ENCODE measurements at regions not wholly inside any gene's neighbourhood (a gene's known extent, or its start where the extent isn't known, plus 50 kb on each side); places are given as distances from the start of the nearest gene placed in this dataset.

- TF ChIP-seq KDM5A (IDR thresholded peaks at IDR 0.05) (no peak), ESRRA (IDR thresholded peaks at IDR 0.05; ENCODE audit: borderline replicate concordance, low read length) (no peak), NFE2L2 (conservative IDR thresholded peaks at IDR 0.05; ENCODE audit: low read length) (no peak), POLR2AphosphoS2 (conservative IDR thresholded peaks at IDR 0.05; ENCODE audit: low read length) (no peak), SREBF2 (IDR thresholded peaks at IDR 0.05) (no peak), RAD21 (conservative IDR thresholded peaks at IDR 0.05 in 1 of 2, IDR thresholded peaks at IDR 0.05 in 1 of 2) (no peak), NR3C1 (IDR thresholded peaks at IDR 0.05) (no peak), FOSL2 (IDR thresholded peaks at IDR 0.05) (no peak), FOSL2 (CRISPR knock-in tag; IDR thresholded peaks at IDR 0.05) (no peak), JUN (IDR thresholded peaks at IDR 0.05) (no peak), POLR2A (IDR thresholded peaks at IDR 0.05; ENCODE audit: low read length) (no peak), RFX5 (IDR thresholded peaks at IDR 0.05) (no peak), GATA3 (IDR thresholded peaks at IDR 0.05; ENCODE audit: borderline replicate concordance) (no peak)
- TF ChIP-seq, protein P1, sequence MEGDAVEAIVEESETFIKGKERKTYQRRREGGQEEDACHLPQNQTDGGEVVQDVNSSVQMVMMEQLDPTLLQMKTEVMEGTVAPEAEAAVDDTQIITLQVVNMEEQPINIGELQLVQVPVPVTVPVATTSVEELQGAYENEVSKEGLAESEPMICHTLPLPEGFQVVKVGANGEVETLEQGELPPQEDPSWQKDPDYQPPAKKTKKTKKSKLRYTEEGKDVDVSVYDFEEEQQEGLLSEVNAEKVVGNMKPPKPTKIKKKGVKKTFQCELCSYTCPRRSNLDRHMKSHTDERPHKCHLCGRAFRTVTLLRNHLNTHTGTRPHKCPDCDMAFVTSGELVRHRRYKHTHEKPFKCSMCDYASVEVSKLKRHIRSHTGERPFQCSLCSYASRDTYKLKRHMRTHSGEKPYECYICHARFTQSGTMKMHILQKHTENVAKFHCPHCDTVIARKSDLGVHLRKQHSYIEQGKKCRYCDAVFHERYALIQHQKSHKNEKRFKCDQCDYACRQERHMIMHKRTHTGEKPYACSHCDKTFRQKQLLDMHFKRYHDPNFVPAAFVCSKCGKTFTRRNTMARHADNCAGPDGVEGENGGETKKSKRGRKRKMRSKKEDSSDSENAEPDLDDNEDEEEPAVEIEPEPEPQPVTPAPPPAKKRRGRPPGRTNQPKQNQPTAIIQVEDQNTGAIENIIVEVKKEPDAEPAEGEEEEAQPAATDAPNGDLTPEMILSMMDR (IDR thresholded peaks at IDR 0.05): no peak
- TF ChIP-seq, protein P2, sequence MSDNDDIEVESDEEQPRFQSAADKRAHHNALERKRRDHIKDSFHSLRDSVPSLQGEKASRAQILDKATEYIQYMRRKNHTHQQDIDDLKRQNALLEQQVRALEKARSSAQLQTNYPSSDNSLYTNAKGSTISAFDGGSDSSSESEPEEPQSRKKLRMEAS (IDR thresholded peaks at IDR 0.05): no peak
Observed at GRCh38 chr5:121706686-121707085, 145.0 kb upstream of the FTMT start.
